Dedifferentiated amniotic fluid mesenchymal stem cell (primary cell): ENCODE measurements at regions not wholly inside any gene's neighbourhood (a gene's known extent, or its start where the extent isn't known, plus 50 kb on each side); places are given as distances from the start of the nearest gene placed in this dataset.
"Not testable (repeated sequence)": the region's sequence is repeated elsewhere in the genome, so short reads cannot be mapped to it uniquely, and the experiment has no call there.

Experiments used
- DNase-seq: peaks from one replicate; pipeline ENCODE4 v3.0.0-alpha.2; 2016; ENCODE audit errors: extremely low spot score

GRCh38 chr13:33340631-33341030 lies 55.1 kb upstream of the STARD13 start:
- no peak for DNase-seq

GRCh38 chr13:33341861-33342452 lies 56.4 kb upstream of the STARD13 start:
- no peak for DNase-seq

GRCh38 chr13:33345842-33346241 lies 60.3 kb upstream of the STARD13 start:
- DNase-seq, result no peak

GRCh38 chr13:33347861-33348260 lies 62.3 kb upstream of the STARD13 start:
- DNase-seq, result no peak

GRCh38 chr13:33348366-33348765 lies 62.8 kb upstream of the STARD13 start:
- no peak for DNase-seq

GRCh38 chr13:33349288-33349985 lies 63.9 kb upstream of the STARD13 start:
- DNase-seq, result no peak

GRCh38 chr13:33349986-33350826 lies 64.7 kb upstream of the STARD13 start:
- DNase-seq, result no peak

GRCh38 chr13:33351319-33351718 lies 65.8 kb upstream of the STARD13 start:
- no peak for DNase-seq

GRCh38 chr13:33352041-33352440 lies 66.5 kb upstream of the STARD13 start:
- DNase-seq, result no peak

- no peak for DNase-seq
Measured at GRCh38 chr13:33352526-33352925, 67.0 kb upstream of the STARD13 start.

- DNase-seq, result no peak
Measured at GRCh38 chr13:33353210-33353609, 67.7 kb upstream of the STARD13 start.

- no peak for DNase-seq
Measured at GRCh38 chr13:33353646-33354045, 68.1 kb upstream of the STARD13 start.

- DNase-seq, result peak; percentile 34
Measured at GRCh38 chr13:33355201-33355895, 69.8 kb upstream of the STARD13 start.

GRCh38 chr13:33358076-33358475 lies 72.5 kb upstream of the STARD13 start:
- DNase-seq, result not testable (repeated sequence)

- no peak for DNase-seq
Measured at GRCh38 chr13:33362986-33363727, 77.6 kb upstream of the STARD13 start.

- DNase-seq, result no peak
Measured at GRCh38 chr13:33364192-33364591, 78.6 kb upstream of the STARD13 start.

GRCh38 chr13:33366469-33367062 lies 81.0 kb upstream of the STARD13 start:
- DNase-seq, result no peak

GRCh38 chr13:33367171-33367895 lies 81.8 kb upstream of the STARD13 start:
- DNase-seq, result no peak

GRCh38 chr13:33367926-33368325 lies 82.4 kb upstream of the STARD13 start:
- no peak for DNase-seq

GRCh38 chr13:33369073-33369472 lies 83.5 kb upstream of the STARD13 start:
- DNase-seq, result no peak
